ENCODE measurements at regions not wholly inside any gene's neighbourhood (a gene's known extent, or its start where the extent isn't known, plus 50 kb on each side); places are given as distances from the start of the nearest gene placed in this dataset.

DNA sequence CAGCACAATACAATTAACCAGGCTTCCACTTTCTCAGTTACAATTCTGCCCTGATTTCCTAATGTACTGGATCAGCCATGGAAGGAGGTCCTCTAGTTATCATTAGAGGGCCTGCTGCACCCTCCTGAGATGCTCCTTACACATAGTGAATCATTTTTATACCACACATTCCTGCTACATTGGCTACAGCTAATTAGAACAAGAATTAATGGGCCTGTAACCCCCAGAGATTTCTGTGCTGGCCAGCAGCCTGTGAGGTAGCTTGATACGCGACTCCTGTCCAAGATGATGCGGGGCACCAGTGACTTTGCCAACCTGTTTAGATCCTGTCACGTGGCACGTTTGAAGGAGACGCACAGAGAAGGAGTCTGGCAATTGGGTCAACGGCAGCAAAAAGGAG lies 422.8 kb downstream of the EPM2A start:
- no peak overlapping the region for H3K27ac Mint-ChIP-seq
- DNase-seq: no peak

GRCh38 chr6:145313041-145313855 lies 422.1 kb downstream of the EPM2A start:
- no peaks in the 10 kb centered on the region for H3K4me1 Mint-ChIP-seq (ENCODE audit: low read depth)
- no peaks in the 10 kb centered on the region for H3K9me3 Mint-ChIP-seq
- H3K4me3 Mint-ChIP-seq: no peak overlapping the region
- CTCF ChIA-PET: no interaction called here
- ATAC-seq: no peak
- intact Hi-C loops (cut with micrococcal nuclease): no loop called here
- no peak for DNase-seq
- H3K27me3 Mint-ChIP-seq: no peaks in the 10 kb centered on the region
- TF ChIP-seq CTCF (IDR thresholded peaks at IDR 0.05): no peak
- POLR2A ChIA-PET: no interaction called here
- no peak overlapping the region for H3K27ac Mint-ChIP-seq
- H3K36me3 Mint-ChIP-seq (ENCODE audit: low read depth): no peaks in the 10 kb centered on the region

More for the DNA sequence above, 422.8 kb downstream of the EPM2A start:
- Mint-ChIP-seq H3K36me3 (ENCODE audit: low read depth) (no peaks in the 10 kb centered on the region), H3K4me3 (no peak overlapping the region), H3K9me3 (no peaks in the 10 kb centered on the region), H3K4me1 (ENCODE audit: low read depth) (no peaks in the 10 kb centered on the region), H3K27me3 (no peaks in the 10 kb centered on the region)
- no peak for TF ChIP-seq CTCF (IDR thresholded peaks at IDR 0.05)
- intact Hi-C loops (cut with micrococcal nuclease): no loop called here
- ChIA-PET POLR2A (no interaction called here), CTCF (no interaction called here)
- no peak for ATAC-seq

GRCh38 chr6:145315982-145316600 lies 419.2 kb downstream of the EPM2A start:
- ChIA-PET CTCF (no interaction called here), POLR2A (no interaction called here)
- Mint-ChIP-seq H3K27ac (no peak overlapping the region), H3K36me3 (ENCODE audit: low read depth) (no peaks in the 10 kb centered on the region), H3K27me3 (no peaks in the 10 kb centered on the region), H3K4me1 (ENCODE audit: low read depth) (no peaks in the 10 kb centered on the region), H3K9me3 (no peaks in the 10 kb centered on the region), H3K4me3 (no peak overlapping the region)
- intact Hi-C loops (cut with micrococcal nuclease): no loop called here
- ATAC-seq (no peak), DNase-seq (no peak)
- no peak for TF ChIP-seq CTCF (IDR thresholded peaks at IDR 0.05)

DNA sequence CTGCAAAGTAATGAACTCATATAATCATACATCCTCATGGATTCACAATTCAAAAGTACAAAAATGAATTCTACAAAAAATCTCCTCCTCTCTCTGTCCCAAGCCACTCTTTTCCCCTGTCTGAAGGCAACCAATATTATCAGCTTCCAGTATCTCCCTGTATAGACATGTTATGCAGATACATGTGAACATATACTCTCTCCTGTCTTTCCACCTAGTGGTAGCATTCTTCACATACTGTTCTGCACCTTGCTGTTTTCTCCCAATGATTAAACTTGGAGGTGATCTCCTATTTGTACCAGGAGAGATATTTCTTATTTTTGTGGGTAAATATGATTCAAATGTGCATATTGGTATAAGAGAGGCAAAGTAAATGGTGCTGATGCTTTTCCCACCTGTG lies 416.4 kb downstream of the EPM2A start:
- ChIA-PET CTCF (no interaction called here), POLR2A (no interaction called here)
- H3K9me3 Mint-ChIP-seq: no peaks in the 10 kb centered on the region
- no peaks in the 10 kb centered on the region for H3K36me3 Mint-ChIP-seq (ENCODE audit: low read depth)
- H3K27me3 Mint-ChIP-seq: no peaks in the 10 kb centered on the region
- no peak for TF ChIP-seq CTCF (IDR thresholded peaks at IDR 0.05)
- no peak overlapping the region for H3K4me3 Mint-ChIP-seq
- H3K4me1 Mint-ChIP-seq (ENCODE audit: low read depth): no peaks in the 10 kb centered on the region
- intact Hi-C loops (cut with micrococcal nuclease): no loop called here
- H3K27ac Mint-ChIP-seq: no peak overlapping the region
- DNase-seq (no peak), ATAC-seq (no peak)

GRCh38 chr6:145319605-145320004 lies 415.7 kb downstream of the EPM2A start:
- Mint-ChIP-seq H3K27ac (no peak overlapping the region), H3K9me3 (no peaks in the 10 kb centered on the region), H3K4me1 (ENCODE audit: low read depth) (no peaks in the 10 kb centered on the region), H3K4me3 (no peak overlapping the region), H3K36me3 (ENCODE audit: low read depth) (no peaks in the 10 kb centered on the region), H3K27me3 (no peaks in the 10 kb centered on the region)
- no peak for ATAC-seq
- CTCF ChIA-PET: no interaction called here
- no peak for DNase-seq
- POLR2A ChIA-PET: no interaction called here
- no peak for TF ChIP-seq CTCF (IDR thresholded peaks at IDR 0.05)
- intact Hi-C loops (cut with micrococcal nuclease): no loop called here
